Heart left ventricle (tissue), 16 donors: ENCODE measurements at regions not wholly inside any gene's neighbourhood (a gene's known extent, or its start where the extent isn't known, plus 50 kb on each side); places are given as distances from the start of the nearest gene placed in this dataset.
"Not testable (repeated sequence)": the region's sequence is repeated elsewhere in the genome, so short reads cannot be mapped to it uniquely, and the experiment has no call there.

Experiments
- ATAC-seq, 4 donors: fragments of 200-7000 bp; cut with Tn5 transposase; one replicate each; pipeline ENCODE4 v1.9.1; 2020 to 2022; ENCODE audit warnings: moderate library complexity in 4 of 4, mild to moderate bottlenecking in 3 of 4, moderate number of reproducible peaks in 1 of 4
- DNase-seq, 5 donors: peaks; one replicate each; pipeline ENCODE4 v3.0.0-alpha.2; 2020
- H3K27ac ChIP-seq, 12 donors: fragments of 200-600 bp; sonication (generic) in 4 of 12; one replicate each; pipeline versions ENCODE4 v1.5.0 to v1.8.0; 2016 to 2022; ENCODE audit warnings: mild to moderate bottlenecking in 2 of 12
- H3K27me3 ChIP-seq, 9 donors: fragments of 200-600 bp; sonication (generic) in 2 of 9; one replicate each; pipeline versions ENCODE4 v1.5.1 to v1.8.0; 2016 to 2022; ENCODE audit warnings: mild to moderate bottlenecking in 3 of 9
- H3K36me3 ChIP-seq, 9 donors: fragments of 200-600 bp; sonication (generic) in 2 of 9; one replicate each; pipeline versions ENCODE4 v1.5.0 to v1.8.0; 2018 to 2022; ENCODE audit warnings: mild to moderate bottlenecking in 2 of 9
- H3K4me1 ChIP-seq, 12 donors: fragments of 200-600 bp; sonication (generic) in 4 of 12; one replicate each; pipeline versions ENCODE4 v1.5.0 to v1.8.0; 2016 to 2022; ENCODE audit warnings: mild to moderate bottlenecking in 3 of 12
- H3K4me3 ChIP-seq, 12 donors: fragments of 200-600 bp; sonication (generic) in 4 of 12; one replicate each; pipeline versions ENCODE4 v1.5.0 to v1.8.0; 2017 to 2022; ENCODE audit warnings: mild to moderate bottlenecking in 9 of 12, moderate library complexity in 4 of 12
- H3K9me3 ChIP-seq, 12 donors: fragments of 200-600 bp; sonication (generic) in 4 of 12; one replicate each; pipeline versions ENCODE4 v1.5.0 to v1.8.0; 2016 to 2022; ENCODE audit warnings: mild to moderate bottlenecking in 1 of 12
- CTCF ChIP-seq, 12 donors: fragments of 200-600 bp; sonication (generic) in 4 of 12; IDR thresholded peaks; one replicate each; pipeline versions ENCODE4 v1.5.0 to v1.8.0; 2018 to 2022; ENCODE audit warnings: antibody characterized with exemption in 12 of 12, mild to moderate bottlenecking in 5 of 12
- POLR2A ChIP-seq, 2 donors: fragments of 450-650 bp; IDR thresholded peaks; one replicate each; pipeline ENCODE4 v1.6.1; 2017; ENCODE audit warnings: antibody characterized with exemption in 2 of 2, mild to moderate bottlenecking in 2 of 2, moderate library complexity in 2 of 2
- WGBS, 4 donors: extraction: QIAGEN DNeasy Blood & Tissue Kit in 2 of 4; methylation state at CpG; one replicate each; pipeline versions ENCODE4 v1.1.5 to v1.1.7; 2013 to 2018; 5-methylcytosine and 5-hydroxymethylcytosine counted together
- intact Hi-C, 10 donors: fragments of 100-400 bp; cut with DNase I; formaldehyde crosslinking; loops; one replicate each; pipeline versions ENCODE4 v1.11.1 to v1.14.2; 2022
- donor health status: ischemic (EF 13 %, LVEDD 7.1; RV severe dilation, severe dysfunction).
- donor health status: healthy with polysubstance abuse.
- donor health status: DM: no; HTN: yes; CAD: no.
- donor health status: DM: no; HTN: no; CAD: no.
- donor health status: ischemic (EF 25% LVEDD 6.9; RV normal size, moderate dysfunction).
- donor health status: ischemic (EF 25% LVEDD 5.7; RV mildly dilated, moderate dysfunction).
- donor health status: healthy.
- donor health status: DM: yes; HTN: yes; CAD: no.
- donor health status: ischemic (EF 35%, LVEDD 5.7; RV mildly dilated, moderate dysfunction).
- donor health status: nonischemic (EF 11% LVEDD 7.7; RV severe dilation, severe dysfunction).
- donor health status: DM: yes; HTN: yes; CAD: no.
- donor health status: PGD.
- donor health status: ischemic (EF 29% LVEDD 5.4; RV normal size, mild dysfunction).
- donor health status: nonischemic (EF 23%, LVEDD 6.1; RV moderate dilation, normal function).

GRCh38 chrX:40530509-40530908 is 50.3 kb upstream of the ATP6AP2 start:
- whole genome bisulfite sequencing, 4 donors = 59 to 69% (median 62%) methylated on average over 2 of the region's 2 CpGs
- Histone ChIP-seq H3K9me3 (no peaks in the 10 kb centered on the region), H3K27me3 (peaks cover 0 to 67% (median 0%) of the 10 kb centered on the region in 9 donors)

GRCh38 chrX:40527543-40527942 is 53.2 kb upstream of the ATP6AP2 start:
- WGBS, 4 donors = 89 to 98% (median 93%) methylated on average over 3 of the region's 3 CpGs
- no peak for DNase-seq
- intact Hi-C loops = no loop called here
- H3K36me3 ChIP-seq = no peaks in the 10 kb centered on the region
- H3K4me1 ChIP-seq = peaks cover 0 to under 1% (median 0%) of the 10 kb centered on the region in 12 donors
- TF ChIP-seq CTCF (IDR thresholded peaks at IDR 0.05) (no peak), POLR2A (IDR thresholded peaks at IDR 0.05) (no peak)
- no peak overlapping the region for H3K27ac ChIP-seq
- no peak for ATAC-seq
- H3K27me3 ChIP-seq = peaks cover 0 to 65% (median 0%) of the 10 kb centered on the region in 9 donors
- no peaks in the 10 kb centered on the region for H3K9me3 ChIP-seq
- H3K4me3 ChIP-seq = no peak overlapping the region

More at GRCh38 chrX:40530509-40530908, 50.3 kb upstream of the ATP6AP2 start:
- H3K27ac ChIP-seq = no peak overlapping the region
- no peak for DNase-seq
- intact Hi-C loops = loop anchor here in 1 of 10 donors (5.0 kb wide), 1 partner anchor 533 kb away; no protein-coding TSS in a partner anchor
- TF ChIP-seq CTCF (IDR thresholded peaks at IDR 0.05) (no peak), POLR2A (IDR thresholded peaks at IDR 0.05) (no peak)
- no peak for ATAC-seq
- no peaks in the 10 kb centered on the region for H3K36me3 ChIP-seq
- no peaks in the 10 kb centered on the region for H3K4me1 ChIP-seq
- no peak overlapping the region for H3K4me3 ChIP-seq

- Histone ChIP-seq H3K9me3 (no peaks in the 10 kb centered on the region), H3K4me1 (peaks cover 0 to 3% (median 0%) of the 10 kb centered on the region in 12 donors), H3K27ac (peak overlapping the region in 6 of 12 donors; percentile 19 to 50 (median 32)), H3K27me3 (peaks cover 0 to 61% (median 0%) of the 10 kb centered on the region in 9 donors), H3K36me3 (no peaks in the 10 kb centered on the region), H3K4me3 (no peak overlapping the region)
- peak; percentile 32 to 65 (median 52) for ATAC-seq
- 40 to 67% (median 49%) methylated on average over 2 of the region's 2 CpGs for WGBS, 4 donors
- TF ChIP-seq POLR2A (IDR thresholded peaks at IDR 0.05) = no peak
- TF ChIP-seq CTCF (IDR thresholded peaks at IDR 0.05) = no peak
- DNase-seq = no peak
- intact Hi-C loops = no loop called here
Measured at GRCh38 chrX:40526412-40526811, 54.4 kb upstream of the ATP6AP2 start.

GRCh38 chrX:40525901-40526300 is 54.9 kb upstream of the ATP6AP2 start:
- H3K27ac ChIP-seq = peak overlapping the region in 5 of 12 donors; percentile 19 to 50 (median 36)
- DNase-seq, H3K4me1 ChIP-seq, H3K4me3 ChIP-seq, intact Hi-C loops, ATAC-seq, H3K9me3 ChIP-seq, H3K36me3 ChIP-seq: not testable (repeated sequence)
- H3K27me3 ChIP-seq = peaks cover 0 to 61% (median 0%) of the 10 kb centered on the region in 9 donors
- WGBS, 4 donors = 46 to 83% (median 75%) methylated on average over 1 of the region's 1 CpG

GRCh38 chrX:40524423-40524822 is 56.3 kb upstream of the ATP6AP2 start:
- H3K27me3 ChIP-seq = peaks cover 0 to 54% (median 0%) of the 10 kb centered on the region in 9 donors

More at GRCh38 chrX:40524423-40524822, 56.3 kb upstream of the ATP6AP2 start:
- ATAC-seq (no peak), DNase-seq (no peak)
- no peak for TF ChIP-seq POLR2A (IDR thresholded peaks at IDR 0.05)
- no peak for TF ChIP-seq CTCF (IDR thresholded peaks at IDR 0.05)
- intact Hi-C loops = no loop called here
- Histone ChIP-seq H3K27ac (no peak overlapping the region), H3K36me3 (no peaks in the 10 kb centered on the region), H3K9me3 (no peaks in the 10 kb centered on the region), H3K4me1 (peaks cover 0 to 3% (median 0%) of the 10 kb centered on the region in 12 donors), H3K4me3 (no peak overlapping the region)
- WGBS, 4 donors = 43 to 63% (median 53%) methylated on average over 1 of the region's 1 CpG
